Activated naive CD4-positive, alpha-beta T cell treated with anti-CD3 and anti-CD28 coated beads, Interleukin-2, amount 50 U/mL, for 24 hours (primary cell): ENCODE measurements at regions not wholly inside any gene's neighbourhood (a gene's known extent, or its start where the extent isn't known, plus 50 kb on each side); places are given as distances from the start of the nearest gene placed in this dataset.

Source experiments
- H3K27ac Mint-ChIP-seq: one replicate; pipeline ENCODE4 v1.8.0; 2021; ENCODE audit warnings: mild to moderate bottlenecking, mixed read lengths
- H3K27me3 Mint-ChIP-seq: one replicate; pipeline ENCODE4 v1.8.0; 2021; ENCODE audit warnings: mixed read lengths
- H3K36me3 Mint-ChIP-seq: one replicate; pipeline ENCODE4 v1.8.0; 2021; ENCODE audit warnings: mixed read lengths
- H3K4me1 Mint-ChIP-seq: one replicate; pipeline ENCODE4 v1.8.0; 2021; ENCODE audit warnings: mixed read lengths
- H3K4me3 Mint-ChIP-seq: one replicate; pipeline ENCODE4 v1.8.0; 2021; ENCODE audit warnings: mild to moderate bottlenecking, mixed read lengths
- H3K9me3 Mint-ChIP-seq: one replicate; pipeline ENCODE4 v1.8.0; 2021; ENCODE audit warnings: mixed read lengths

GRCh38 chr5:73230264-73231245 is 57.6 kb downstream of the TMEM174 start:
- Mint-ChIP-seq H3K4me1 (peaks cover 26% of the 10 kb centered on the region), H3K36me3 (no peaks in the 10 kb centered on the region), H3K9me3 (no peaks in the 10 kb centered on the region), H3K4me3 (no peak overlapping the region), H3K27me3 (peaks cover 60% of the 10 kb centered on the region), H3K27ac (no peak overlapping the region)

GRCh38 chr5:73229271-73229670 is 56.3 kb downstream of the TMEM174 start:
- H3K27me3 Mint-ChIP-seq: peaks cover 60% of the 10 kb centered on the region
- H3K36me3 Mint-ChIP-seq: no peaks in the 10 kb centered on the region
- peaks cover 26% of the 10 kb centered on the region for H3K4me1 Mint-ChIP-seq
- no peak overlapping the region for H3K27ac Mint-ChIP-seq
- no peaks in the 10 kb centered on the region for H3K9me3 Mint-ChIP-seq
- H3K4me3 Mint-ChIP-seq: no peak overlapping the region

- Mint-ChIP-seq H3K27ac (no peak overlapping the region), H3K27me3 (peaks cover 56% of the 10 kb centered on the region), H3K9me3 (no peaks in the 10 kb centered on the region), H3K4me3 (no peak overlapping the region), H3K4me1 (peaks cover 19% of the 10 kb centered on the region), H3K36me3 (no peaks in the 10 kb centered on the region)
These were observed 55.1 kb downstream of the TMEM174 start for GRCh38 chr5:73228052-73228451.
